GM19372 (cell line): ENCODE measurements at regions not wholly inside any gene's neighbourhood (a gene's known extent, or its start where the extent isn't known, plus 50 kb on each side); places are given as distances from the start of the nearest gene placed in this dataset.
"Not testable (repeated sequence)": the region's sequence is repeated elsewhere in the genome, so short reads cannot be mapped to it uniquely, and the experiment has no call there.

Experiments
- ATAC-seq: cut with Tn5 transposase; IDR thresholded peaks from one replicate; pipeline ENCODE4 v1.9.1; 2021; ENCODE audit warnings: mild to moderate bottlenecking, low read depth, moderate library complexity; ENCODE audit not compliant: unreplicated experiment

DNA sequence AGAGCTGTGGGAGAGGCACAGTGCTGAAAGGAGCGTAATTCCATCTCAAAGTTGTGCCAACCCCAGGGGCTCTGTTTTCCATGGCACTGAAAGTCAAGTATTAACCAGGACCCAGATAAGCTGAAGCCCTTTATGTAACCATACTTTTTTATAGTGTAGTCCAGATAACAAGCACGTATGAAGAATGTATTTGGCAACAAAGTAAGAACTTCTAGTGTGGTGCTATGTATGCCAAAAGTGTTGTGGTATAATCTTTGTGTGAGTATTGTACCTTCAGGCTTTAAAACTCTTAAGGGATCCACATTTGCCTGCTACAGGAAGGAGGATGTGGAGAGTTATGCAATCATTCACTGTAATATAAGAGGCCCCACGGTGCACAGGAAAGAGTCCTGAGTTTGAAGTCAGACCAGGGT lies 129.4 kb downstream of the IBTK start:
- no peak for ATAC-seq

DNA sequence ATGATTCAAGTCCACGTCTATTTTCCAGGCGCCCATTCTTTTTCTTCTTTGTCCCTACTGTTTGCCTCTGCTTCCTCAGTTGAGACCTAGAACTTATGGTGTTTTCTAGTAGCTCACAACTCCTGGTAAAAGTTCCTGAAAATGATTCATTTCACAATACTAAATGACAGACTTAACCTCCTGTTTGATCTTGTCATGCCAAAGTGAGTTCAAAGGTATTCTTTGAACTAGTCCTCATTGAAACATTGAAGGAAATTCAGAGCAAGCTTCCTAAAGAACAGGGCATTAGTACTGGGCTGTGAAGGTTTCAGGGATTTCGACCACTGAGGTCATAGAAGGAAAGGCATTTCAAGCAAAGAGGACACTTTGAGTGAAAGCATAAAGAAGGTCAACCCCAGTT lies 132.8 kb downstream of the IBTK start:
- ATAC-seq = no peak

- no peak for ATAC-seq
Measured at GRCh38 chr6:82113231-82113630, 134.3 kb downstream of the IBTK start.

GRCh38 chr6:82111818-82112217 lies 135.7 kb downstream of the IBTK start:
- no peak for ATAC-seq

- no peak for ATAC-seq
Measured at GRCh38 chr6:82111114-82111513, 136.4 kb downstream of the IBTK start.

DNA sequence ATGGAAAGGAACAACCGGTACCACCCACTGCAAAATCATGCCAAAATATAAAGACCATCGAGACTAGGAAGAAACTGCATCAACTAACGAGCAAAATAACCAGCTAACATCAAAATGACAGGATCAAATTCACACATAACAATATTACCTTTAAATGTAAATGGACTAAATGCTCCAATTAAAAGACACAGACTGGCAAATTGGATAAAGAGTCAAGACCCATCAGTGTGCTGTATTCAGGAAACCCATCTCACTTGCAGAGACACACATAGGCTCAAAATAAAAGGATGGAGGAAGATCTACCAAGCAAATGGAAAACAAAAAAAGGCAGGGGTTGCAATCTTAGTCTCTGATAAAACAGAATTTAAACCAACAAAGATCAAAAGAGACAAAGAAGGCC lies 144.4 kb downstream of the IBTK start:
- not testable (repeated sequence) for ATAC-seq

DNA sequence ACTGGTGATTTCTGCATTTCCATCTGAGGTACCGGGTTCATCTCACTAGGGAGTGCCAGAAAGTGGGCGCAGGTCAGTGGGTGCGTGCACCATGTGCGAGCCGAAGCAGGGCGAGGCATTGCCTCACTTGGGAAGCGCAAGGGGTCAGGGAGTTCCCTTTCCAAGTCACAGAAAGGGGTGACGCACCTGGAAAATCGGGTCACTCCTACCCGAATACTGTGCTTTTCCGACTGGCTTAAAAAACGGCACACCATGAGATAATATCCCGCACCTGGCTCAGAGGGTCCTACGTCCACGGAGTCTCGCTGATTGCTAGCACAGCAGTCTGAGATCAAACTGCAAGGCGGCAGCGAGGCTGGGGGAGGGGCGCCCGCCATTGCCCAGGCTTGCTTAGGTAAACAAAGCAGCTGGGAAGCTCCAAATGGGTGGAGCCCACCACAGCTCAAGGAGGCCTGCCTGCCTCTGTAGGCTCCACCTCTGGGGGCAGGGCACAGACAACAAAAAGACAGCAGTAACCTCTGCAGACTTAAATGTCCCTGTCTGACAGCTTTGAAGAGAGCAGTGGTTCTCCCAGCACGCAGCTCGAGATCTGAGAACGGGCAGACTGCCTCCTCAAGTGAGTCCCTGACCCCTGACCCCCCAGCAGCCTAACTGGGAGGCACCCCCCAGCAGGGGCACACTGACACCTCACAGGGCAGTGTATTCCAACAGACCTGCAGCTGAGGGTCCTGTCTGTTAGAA lies 146.0 kb downstream of the IBTK start:
- not testable (repeated sequence) for ATAC-seq

DNA sequence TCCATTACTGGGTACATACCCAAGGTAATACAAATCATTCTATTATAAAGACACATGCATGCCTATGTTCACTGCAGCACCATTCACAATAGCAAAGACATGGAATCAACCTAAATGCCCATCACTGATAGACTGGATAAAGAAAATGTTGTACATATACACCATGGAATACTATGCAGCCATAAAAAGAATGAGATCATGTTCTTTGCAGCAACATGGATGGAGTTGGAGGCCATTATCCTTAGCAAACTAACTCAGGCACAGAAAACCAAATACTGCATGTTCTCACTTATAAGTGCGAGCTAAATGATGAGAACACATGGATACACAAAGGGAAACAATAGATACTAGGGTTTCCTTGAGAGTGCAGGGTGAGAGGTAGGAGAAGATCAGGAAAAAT lies 146.8 kb downstream of the IBTK start:
- not testable (repeated sequence) for ATAC-seq

GRCh38 chr6:82097676-82098075 lies 149.9 kb downstream of the IBTK start:
- no peak for ATAC-seq

- ATAC-seq = no peak
Measured at GRCh38 chr6:82095091-82095490, 152.5 kb downstream of the IBTK start.

DNA sequence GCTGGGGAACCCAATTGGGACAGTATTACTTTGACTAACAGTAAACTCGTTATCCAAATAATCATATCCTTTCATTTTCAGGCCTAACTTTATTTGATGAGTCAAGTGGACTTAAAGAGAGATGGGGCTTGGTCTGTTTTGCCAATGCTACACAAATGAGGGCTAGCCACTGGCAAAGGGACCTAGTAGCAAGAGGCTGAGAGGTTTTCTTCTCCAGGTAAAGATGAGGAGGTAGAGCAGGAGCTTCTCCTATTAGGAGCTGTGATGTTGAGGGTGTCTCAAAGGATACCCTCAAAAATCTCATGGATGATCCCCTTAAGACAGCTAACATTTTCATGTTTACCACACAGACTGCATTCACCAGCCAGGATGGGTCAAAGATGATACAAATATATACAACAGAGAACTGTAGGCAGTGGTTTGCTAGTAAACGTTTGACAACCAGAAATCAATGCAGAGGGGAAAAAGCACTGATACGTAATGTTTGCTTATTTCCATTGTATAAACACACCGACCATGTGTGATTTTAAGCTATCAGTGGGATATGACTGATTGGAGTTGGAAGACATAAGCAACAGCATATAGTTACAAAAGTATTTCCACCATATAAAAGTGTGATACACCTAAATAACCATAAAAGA lies 153.3 kb downstream of the IBTK start:
- ATAC-seq = no peak

DNA sequence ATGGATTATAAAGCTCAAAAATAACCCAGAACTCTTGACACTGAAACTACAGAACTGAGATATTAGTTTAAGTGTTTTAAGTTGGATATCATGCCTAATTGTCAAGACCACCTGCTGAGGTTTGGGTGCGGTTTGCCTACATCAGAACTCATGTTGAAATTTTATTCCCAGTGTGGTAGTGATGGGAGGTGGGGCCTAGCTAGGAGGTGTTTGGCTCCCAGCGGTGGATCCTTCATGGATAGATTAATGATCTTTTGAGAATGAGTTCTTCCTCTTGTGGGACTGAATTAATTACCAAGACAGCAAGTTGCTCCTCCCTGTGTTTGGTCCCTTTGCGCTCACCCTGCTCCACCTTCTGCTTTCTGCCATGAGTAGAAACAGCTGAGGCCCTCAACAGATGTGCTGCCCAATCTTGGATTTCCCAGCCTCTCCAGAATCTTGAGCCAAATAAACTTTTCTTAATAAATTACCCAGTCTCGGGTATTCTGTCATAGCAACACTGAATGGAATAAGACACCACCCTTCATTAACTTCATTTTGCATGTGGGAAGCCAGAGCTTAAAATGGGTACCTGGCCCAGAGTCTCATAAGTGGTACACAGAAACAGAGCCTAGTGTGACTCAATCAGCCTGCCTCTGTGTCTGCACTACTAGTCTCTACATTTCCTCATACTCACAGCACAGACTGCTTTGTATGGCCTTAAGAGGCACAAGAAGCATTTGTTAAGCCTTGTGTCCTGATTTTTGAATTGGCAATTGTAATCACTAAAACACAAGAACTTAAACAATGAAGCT lies 158.4 kb downstream of the IBTK start:
- no peak for ATAC-seq

- ATAC-seq = no peak
Measured at GRCh38 chr6:82086944-82087343, 160.6 kb downstream of the IBTK start.

- no peak for ATAC-seq
Measured at GRCh38 chr6:82085701-82086100, 161.8 kb downstream of the IBTK start.

DNA sequence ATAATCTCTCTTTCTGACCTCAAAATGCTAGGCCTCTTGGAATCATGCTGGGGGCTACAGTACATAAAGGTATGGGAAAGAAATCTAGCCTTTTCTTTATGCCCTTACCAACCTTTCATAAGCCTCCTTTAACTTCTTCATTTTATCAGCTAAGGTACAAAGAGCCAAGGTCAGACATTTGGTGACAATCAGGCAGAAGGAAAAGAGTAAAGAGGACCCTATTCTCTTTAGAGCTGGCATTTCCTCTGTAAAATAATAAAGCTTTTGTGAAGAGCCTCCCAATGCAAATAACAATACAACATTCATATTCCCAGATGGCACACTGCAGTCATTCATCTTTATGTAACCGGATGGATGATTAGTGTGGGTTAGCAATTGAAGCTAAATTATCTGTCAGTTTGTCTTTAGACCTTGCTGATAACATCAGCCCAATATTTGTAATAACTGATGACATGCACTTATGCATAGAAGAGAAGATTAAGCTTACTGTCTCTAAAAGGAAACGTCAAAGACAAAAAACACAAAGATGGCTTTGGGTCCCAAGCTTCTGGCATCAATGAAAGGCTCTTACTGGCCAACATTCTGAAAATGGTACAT lies 163.1 kb downstream of the IBTK start:
- no peak for ATAC-seq

- no peak for ATAC-seq
Measured at GRCh38 chr6:82083646-82084045, 163.9 kb downstream of the IBTK start.

DNA sequence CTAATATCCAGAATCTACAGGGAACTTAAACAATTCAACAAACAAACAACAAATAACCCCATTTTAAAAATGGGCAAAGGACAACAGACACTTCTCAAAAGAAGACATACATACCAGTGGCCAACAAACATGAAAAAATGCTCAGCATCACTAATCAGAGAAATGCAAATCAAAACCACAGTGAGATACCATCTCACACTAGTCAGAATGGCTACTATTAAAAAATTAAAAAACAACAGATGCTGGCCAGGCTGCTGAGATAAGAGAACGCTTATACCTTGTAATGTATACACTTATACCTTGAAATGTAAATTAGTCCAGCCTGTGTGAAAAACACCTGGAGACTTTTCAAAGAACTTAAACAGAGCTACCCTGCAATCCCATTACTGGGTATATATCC lies 166.8 kb downstream of the IBTK start:
- no peak for ATAC-seq

DNA sequence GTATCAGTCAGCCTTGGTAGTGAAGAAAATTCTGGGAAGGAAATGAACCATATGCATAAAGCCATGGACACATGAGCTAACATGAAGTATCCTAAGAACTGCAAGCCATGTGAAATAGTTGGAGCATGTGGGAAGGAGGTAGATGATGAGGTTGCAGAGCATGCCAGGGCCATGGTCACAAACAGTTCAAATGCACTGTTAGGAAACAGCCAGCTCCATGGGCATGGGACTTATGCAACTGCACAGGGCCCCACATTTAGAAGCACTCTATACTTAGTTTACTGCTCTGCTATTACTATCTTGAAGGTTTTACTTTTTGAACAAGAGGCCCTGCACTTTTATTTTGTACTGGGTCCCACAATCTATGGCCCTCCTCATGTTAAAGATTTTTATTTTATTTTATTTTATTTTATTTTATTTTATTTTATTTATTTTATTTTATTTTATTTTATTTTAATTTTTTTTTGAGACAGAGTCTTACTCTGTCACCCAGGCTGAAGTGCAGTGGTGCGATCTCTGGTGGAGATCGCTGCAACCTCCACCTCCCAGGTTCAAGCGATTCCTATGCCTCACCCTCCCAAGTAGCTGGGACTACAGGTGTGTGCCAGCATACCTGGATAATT lies 169.1 kb downstream of the IBTK start:
- ATAC-seq = no peak

- no peak for ATAC-seq
Measured at GRCh38 chr6:82076916-82077315, 170.6 kb downstream of the IBTK start.

DNA sequence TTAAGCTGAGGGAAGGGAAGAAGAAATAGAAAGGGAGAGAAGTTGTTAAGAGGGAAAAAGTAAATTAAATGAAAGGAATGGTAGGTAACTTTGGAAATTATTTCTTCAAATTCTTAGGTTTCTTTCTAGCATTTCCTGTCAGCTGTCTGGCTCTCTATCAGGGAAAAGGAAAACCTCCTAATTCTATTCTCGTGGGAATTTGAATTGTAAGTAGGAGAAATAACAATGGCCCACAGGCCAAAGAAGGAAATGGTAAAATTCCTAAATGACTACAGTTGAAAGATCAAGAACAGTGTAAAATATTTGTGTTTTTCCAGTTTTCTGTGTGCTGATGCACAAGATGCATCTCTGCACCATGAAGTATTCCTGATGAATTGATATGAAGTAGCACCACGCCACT lies 173.0 kb downstream of the IBTK start:
- ATAC-seq = no peak

- no peak for ATAC-seq
Measured at GRCh38 chr6:82073484-82073883, 174.1 kb downstream of the IBTK start.
